CD4-positive, alpha-beta T cell (primary cell): ENCODE measurements at regions not wholly inside any gene's neighbourhood (a gene's known extent, or its start where the extent isn't known, plus 50 kb on each side); places are given as distances from the start of the nearest gene placed in this dataset.

Experiments
- ATAC-seq: fragments of 200-7000 bp; cut with Tn5 transposase; one replicate; pipeline ENCODE4 v1.10.0; 2022; ENCODE audit warnings: mild to moderate bottlenecking; ENCODE audit not compliant: poor library complexity
- CTCF ChIA-PET: fragments of 350-600 bp; sonication (Branson Sonifier 250); formaldehyde crosslinking; loops from one replicate; lab custom pipeline; 2021; ENCODE audit warnings: antibody characterized with exemption, inconsistent platforms; lab: Charles Lee
- POLR2A ChIA-PET: fragments of 350-600 bp; sonication (Branson Sonifier 250); formaldehyde crosslinking; loops from one replicate; lab custom pipeline; 2021; ENCODE audit warnings: antibody characterized with exemption, inconsistent platforms; lab: Charles Lee
- DNase-seq, 14 experiments: peaks; one replicate each; pipeline ENCODE4 v3.0.0-alpha.2; 2013 to 2020; ENCODE audit warnings: mixed read lengths in 2 of 14
- H3K27ac ChIP-seq, 2 donors: one replicate each; pipeline versions ENCODE4 v1.5.1 to v1.7.0; 2013; ENCODE audit warnings: low read length in 2 of 2, low read depth in 1 of 2, mild to moderate bottlenecking in 1 of 2
- H3K27me3 ChIP-seq, 2 experiments: 1 replicate in 1 of 2; 2 replicates in 1 of 2; pipeline versions ENCODE4 v1.6.1 to v1.7.0; 2013; ENCODE audit warnings: low read length in 2 of 2, control low read depth in 1 of 2, mild to moderate bottlenecking in 1 of 2, moderate library complexity in 1 of 2; ENCODE audit not compliant: insufficient read depth in 2 of 2, control insufficient read depth in 1 of 2
- H3K36me3 ChIP-seq: one replicate; pipeline ENCODE4 v1.6.1; 2013; ENCODE audit warnings: low read length, control low read depth; ENCODE audit not compliant: insufficient read depth
- H3K4me1 ChIP-seq: one replicate; pipeline ENCODE4 v1.6.1; 2013; ENCODE audit warnings: low read length, control low read depth; ENCODE audit not compliant: insufficient read depth
- H3K4me3 ChIP-seq: one replicate; pipeline ENCODE4 v1.5.1; 2013; ENCODE audit warnings: mild to moderate bottlenecking, low read length, moderate library complexity
- H3K9me3 ChIP-seq, 2 experiments: 1 replicate in 1 of 2; 2 replicates in 1 of 2; pipeline versions ENCODE4 v1.6.1 to v1.7.0; 2013; ENCODE audit warnings: low read length in 2 of 2, mild to moderate bottlenecking in 2 of 2, control low read depth in 1 of 2, moderate library complexity in 1 of 2; ENCODE audit not compliant: control insufficient read depth in 1 of 2, insufficient read depth in 1 of 2
- H3K27ac Mint-ChIP-seq: one replicate; pipeline ENCODE4 v1.8.0; 2020; ENCODE audit warnings: mixed read lengths
- H3K27me3 Mint-ChIP-seq: one replicate; pipeline ENCODE4 v1.8.0; 2021; ENCODE audit warnings: mixed read lengths
- H3K36me3 Mint-ChIP-seq: one replicate; pipeline ENCODE4 v1.8.0; 2021; ENCODE audit warnings: low read depth, mixed read lengths
- H3K4me1 Mint-ChIP-seq: one replicate; pipeline ENCODE4 v1.8.0; 2021; ENCODE audit warnings: low read depth, mixed read lengths
- H3K4me3 Mint-ChIP-seq: one replicate; pipeline ENCODE4 v1.8.0; 2020; ENCODE audit warnings: mild to moderate bottlenecking, mixed read lengths
- H3K9me3 Mint-ChIP-seq: one replicate; pipeline ENCODE4 v1.8.0; 2020; ENCODE audit warnings: mixed read lengths
- CTCF ChIP-seq: fragments of 200-600 bp; IDR thresholded peaks from one replicate; pipeline ENCODE4 v1.8.0; 2022; ENCODE audit warnings: antibody characterized with exemption, mild to moderate bottlenecking
- intact Hi-C, 2 experiments: fragments of 100-400 bp; cut with DNase I in 1 of 2; cut with micrococcal nuclease in 1 of 2; formaldehyde crosslinking; loops; one replicate each; pipeline versions ENCODE4 v1.15.1 to v1.9.0; 2023 to 2025; cut with DNase I, micrococcal nuclease

- peaks cover 0 to 10% of the 10 kb centered on the region in 2 experiments for H3K9me3 ChIP-seq
- DNase-seq = no peak
- no peaks in the 10 kb centered on the region for H3K4me1 ChIP-seq
- no peak overlapping the region for H3K27ac ChIP-seq
- H3K36me3 Mint-ChIP-seq = no peaks in the 10 kb centered on the region
- POLR2A ChIA-PET = no interaction called here
- peaks cover 35% of the 10 kb centered on the region for H3K27me3 Mint-ChIP-seq
- no peak overlapping the region for H3K4me3 ChIP-seq
- H3K27me3 ChIP-seq = peaks cover 0 to 6% of the 10 kb centered on the region in 2 experiments
- no peaks in the 10 kb centered on the region for H3K4me1 Mint-ChIP-seq
- no peak overlapping the region for H3K27ac Mint-ChIP-seq
- no peak for ATAC-seq
- no peaks in the 10 kb centered on the region for H3K9me3 Mint-ChIP-seq
- H3K36me3 ChIP-seq = no peaks in the 10 kb centered on the region
- CTCF ChIA-PET = no interaction called here
- H3K4me3 Mint-ChIP-seq = no peak overlapping the region
- intact Hi-C loops = no loop called here
- no peak for TF ChIP-seq CTCF
Observed at GRCh38 chr6:167426084-167426483, 101.2 kb downstream of the TTLL2 start.

DNA sequence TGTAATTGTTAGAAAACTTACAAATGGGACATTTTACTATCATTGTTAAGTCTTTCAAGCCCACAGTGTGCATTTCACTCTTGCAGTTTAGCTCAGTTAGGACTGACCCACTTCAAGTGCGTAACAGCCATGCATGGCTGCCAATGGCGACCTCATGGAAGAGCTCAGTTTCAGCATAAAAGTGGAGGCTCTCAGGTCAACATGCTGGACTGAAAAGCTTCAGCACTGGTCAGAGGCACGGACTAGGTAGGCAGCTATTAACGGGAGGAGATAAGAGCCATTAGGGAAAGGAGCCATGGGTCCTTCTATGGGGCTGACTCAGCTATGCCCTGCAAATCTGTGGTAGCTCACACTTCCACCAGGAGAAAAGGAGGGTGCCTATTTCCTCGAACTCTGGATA lies 101.8 kb downstream of the TTLL2 start:
- Mint-ChIP-seq H3K36me3 (no peaks in the 10 kb centered on the region), H3K27me3 (peaks cover 36% of the 10 kb centered on the region), H3K4me3 (no peak overlapping the region), H3K4me1 (no peaks in the 10 kb centered on the region), H3K9me3 (no peaks in the 10 kb centered on the region), H3K27ac (no peak overlapping the region)
- intact Hi-C loops = no loop called here
- ATAC-seq (no peak), DNase-seq (no peak)
- peaks cover 0 to 6% of the 10 kb centered on the region in 2 experiments for H3K27me3 ChIP-seq
- POLR2A ChIA-PET = no interaction called here
- CTCF ChIA-PET = no interaction called here
- H3K9me3 ChIP-seq = peaks cover 0 to 5% of the 10 kb centered on the region in 2 experiments
- no peaks in the 10 kb centered on the region for H3K36me3 ChIP-seq
- H3K4me1 ChIP-seq = no peaks in the 10 kb centered on the region
- TF ChIP-seq CTCF = no peak
- no peak overlapping the region for H3K4me3 ChIP-seq
- no peak overlapping the region for H3K27ac ChIP-seq

DNA sequence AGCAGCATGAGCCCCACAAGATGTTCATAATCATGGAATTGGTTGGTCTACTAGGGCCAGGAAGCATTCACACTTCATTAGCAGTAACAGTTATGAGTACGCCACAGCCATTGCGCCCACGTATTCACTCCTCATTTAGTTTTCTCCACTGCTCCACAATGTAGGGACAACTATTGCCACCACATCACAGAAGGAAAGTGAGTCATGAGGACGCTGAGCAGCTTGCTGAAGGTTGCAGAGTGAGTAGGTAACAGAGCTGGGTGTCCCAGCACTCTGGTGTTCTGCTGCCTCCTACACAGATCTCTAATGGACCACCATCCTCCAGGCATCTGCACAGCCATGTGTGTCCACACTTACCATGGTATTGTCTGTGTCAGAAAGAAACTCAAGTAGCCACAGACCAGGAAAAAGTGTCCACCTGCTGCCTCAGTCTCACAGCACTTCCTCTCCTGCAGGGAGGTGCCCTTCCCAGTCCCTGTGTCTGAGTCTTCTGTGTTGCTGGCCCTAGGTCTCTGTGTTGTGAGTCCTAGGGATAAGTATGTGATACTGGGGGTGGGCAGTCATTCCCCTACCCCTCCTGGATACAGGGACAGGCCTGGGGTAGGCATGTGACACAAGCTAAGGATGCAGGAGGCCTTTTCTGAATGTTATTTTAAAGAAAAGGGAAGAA lies 103.9 kb downstream of the TTLL2 start:
- no peak overlapping the region for H3K4me3 Mint-ChIP-seq
- peaks cover 0 to 9% of the 10 kb centered on the region in 2 experiments for H3K9me3 ChIP-seq
- peaks cover 0 to 6% of the 10 kb centered on the region in 2 experiments for H3K27me3 ChIP-seq
- no peaks in the 10 kb centered on the region for H3K4me1 Mint-ChIP-seq
- ATAC-seq = no peak
- H3K9me3 Mint-ChIP-seq = no peaks in the 10 kb centered on the region
- H3K36me3 Mint-ChIP-seq = no peaks in the 10 kb centered on the region
- POLR2A ChIA-PET = no interaction called here
- TF ChIP-seq CTCF = no peak
- H3K27ac Mint-ChIP-seq = no peak overlapping the region
- CTCF ChIA-PET = no interaction called here
- H3K27me3 Mint-ChIP-seq = peaks cover 38% of the 10 kb centered on the region
- intact Hi-C loops = no loop called here
- no peak overlapping the region for H3K4me3 ChIP-seq
- no peak overlapping the region for H3K27ac ChIP-seq
- no peaks in the 10 kb centered on the region for H3K4me1 ChIP-seq
- no peaks in the 10 kb centered on the region for H3K36me3 ChIP-seq
- no peak for DNase-seq
